ENCODE measurements at regions not wholly inside any gene's neighbourhood (a gene's known extent, or its start where the extent isn't known, plus 50 kb on each side); places are given as distances from the start of the nearest gene placed in this dataset.
A peak's percentile ranks its signal among the peaks of the same experiment; 100 is the strongest.

DNA sequence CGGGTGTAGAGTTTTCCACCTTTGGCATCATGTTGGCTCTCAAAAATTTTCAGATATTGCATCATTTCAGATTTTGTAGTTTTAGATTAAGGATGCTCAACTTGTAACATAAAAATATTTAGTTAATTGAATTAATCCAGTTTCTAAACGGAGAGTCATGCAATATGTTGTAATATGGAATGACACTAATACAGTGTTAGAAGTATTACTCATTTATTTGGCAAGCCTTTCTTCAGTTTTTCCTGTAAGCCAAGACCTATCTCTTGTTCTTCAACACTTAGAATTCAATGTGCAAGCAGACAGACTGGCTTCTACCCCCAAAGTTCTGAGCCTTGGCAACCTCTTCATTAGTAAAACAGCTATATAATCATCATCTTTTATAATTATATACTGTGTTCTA is 985.0 kb upstream of the GOT2 start:
- no peak for DNase-seq (ENCODE audit: low read depth)

- DNase-seq (ENCODE audit: low read depth), result no peak
These were observed 973.5 kb upstream of the GOT2 start for GRCh38 chr16:59707436-59708226.

GRCh38 chr16:59701963-59702930 is 968.1 kb upstream of the GOT2 start:
- no peak for DNase-seq (ENCODE audit: low read depth)

- no peak for DNase-seq (ENCODE audit: low read depth)
These were observed 965.7 kb upstream of the GOT2 start for GRCh38 chr16:59699786-59700185.

DNA sequence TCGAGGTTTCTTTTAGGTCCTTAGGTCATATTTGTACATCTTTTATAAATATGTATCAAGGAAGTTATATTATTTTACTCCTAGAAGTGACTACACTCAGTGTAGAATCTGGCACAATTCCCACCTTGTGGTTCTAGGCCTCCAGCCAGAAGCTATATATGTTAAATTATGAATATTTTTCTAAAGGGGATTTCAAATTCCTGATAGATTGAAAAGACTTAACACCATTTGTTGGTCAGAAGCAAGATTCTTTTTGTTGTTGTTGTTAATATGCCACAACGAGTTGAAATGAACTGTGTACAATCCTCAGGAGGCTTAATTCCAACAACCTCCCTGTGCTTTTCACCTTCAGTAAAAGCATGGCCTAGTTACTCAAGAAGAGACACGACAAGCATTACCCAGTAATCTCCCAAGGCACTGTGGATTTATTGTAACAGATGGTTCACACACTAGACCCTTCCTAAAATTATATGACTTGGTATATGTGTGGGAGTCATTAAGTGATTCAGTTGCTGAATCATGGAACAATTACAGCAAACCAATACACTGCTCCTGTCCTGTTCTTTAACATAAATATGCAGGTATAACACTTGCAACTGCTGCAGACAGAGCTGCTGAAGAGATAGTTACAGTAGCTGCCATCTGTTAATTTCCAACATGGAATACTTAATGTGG is 964.4 kb upstream of the GOT2 start:
- peak; percentile 10 for DNase-seq (ENCODE audit: low read depth)

DNA sequence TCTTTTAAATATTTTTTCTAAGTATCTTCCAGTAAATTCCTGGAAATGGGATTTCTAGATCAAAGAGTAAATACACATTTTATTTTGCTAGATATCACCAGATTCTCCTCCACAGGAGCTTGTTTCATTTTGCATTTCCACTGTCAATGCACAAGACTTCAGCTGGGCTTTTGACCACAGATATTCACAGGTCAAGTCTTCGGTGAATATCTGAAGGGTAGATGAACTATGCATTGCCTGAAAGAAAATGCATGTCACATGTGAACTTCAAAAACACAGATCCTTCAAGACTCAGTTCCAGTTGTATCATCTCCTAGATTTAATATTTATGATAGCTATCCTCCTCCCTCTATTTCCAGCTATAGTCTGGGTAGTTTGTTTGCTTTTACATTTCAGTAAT is 963.6 kb upstream of the GOT2 start:
- DNase-seq (ENCODE audit: low read depth), result peak; percentile 10

DNA sequence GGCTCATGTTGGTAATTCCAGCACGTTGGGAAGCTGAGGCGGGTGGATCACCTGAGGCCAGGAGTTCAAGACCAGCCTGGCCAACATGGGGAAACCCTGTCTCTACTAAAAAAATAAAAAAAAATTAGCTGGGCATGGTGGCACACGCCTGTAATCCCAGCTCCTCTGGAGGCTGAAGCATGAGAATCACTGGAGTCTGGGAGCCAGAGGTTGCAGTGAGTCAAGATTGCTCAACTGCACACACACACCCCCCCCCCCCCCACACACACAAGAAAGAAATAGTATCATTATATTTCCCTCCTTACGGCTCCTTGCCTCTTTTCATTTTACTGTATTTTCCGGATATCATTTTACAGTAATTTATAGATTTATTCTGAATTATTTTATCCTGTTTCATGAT is 963.1 kb upstream of the GOT2 start:
- DNase-seq (ENCODE audit: low read depth), result no peak

DNA sequence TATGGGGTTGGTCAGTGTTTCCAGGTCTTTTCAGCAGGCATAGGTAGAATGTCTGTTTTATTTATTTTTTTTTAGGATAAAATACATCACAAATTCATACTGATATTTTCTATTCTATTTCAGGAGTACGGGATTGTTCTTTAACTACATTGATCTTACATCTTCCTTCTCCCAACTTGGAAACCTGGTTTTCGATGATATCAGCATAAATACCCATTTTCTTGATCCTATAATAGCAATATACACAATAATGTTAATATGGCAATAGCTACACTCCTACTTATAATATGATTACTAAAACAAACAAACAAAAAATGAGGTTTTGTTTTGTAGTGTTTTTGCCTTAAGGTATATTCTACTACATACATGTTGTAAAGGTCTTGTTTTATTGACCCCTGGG is 962.4 kb upstream of the GOT2 start:
- no peak for DNase-seq (ENCODE audit: low read depth)

DNA sequence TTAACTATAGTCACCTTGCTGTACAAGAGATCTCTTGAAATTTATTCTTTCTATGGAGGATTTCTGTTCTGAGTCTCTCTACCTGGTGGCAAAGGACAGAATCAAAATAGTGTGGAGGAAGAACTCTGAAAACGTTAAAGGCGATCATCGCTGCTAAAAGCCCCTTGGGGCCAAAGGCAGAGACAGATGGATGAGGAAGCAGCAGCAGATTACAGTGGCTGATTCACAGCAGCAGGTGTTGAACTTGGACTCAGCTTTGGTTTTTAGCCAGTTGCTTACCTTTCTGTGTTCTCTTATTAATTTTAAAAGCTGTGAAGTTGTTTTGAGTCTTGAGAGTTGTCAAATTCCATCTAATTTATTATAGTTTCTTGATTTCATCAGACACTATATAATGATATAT is 956.1 kb upstream of the GOT2 start:
- DNase-seq (ENCODE audit: low read depth), result no peak

DNA sequence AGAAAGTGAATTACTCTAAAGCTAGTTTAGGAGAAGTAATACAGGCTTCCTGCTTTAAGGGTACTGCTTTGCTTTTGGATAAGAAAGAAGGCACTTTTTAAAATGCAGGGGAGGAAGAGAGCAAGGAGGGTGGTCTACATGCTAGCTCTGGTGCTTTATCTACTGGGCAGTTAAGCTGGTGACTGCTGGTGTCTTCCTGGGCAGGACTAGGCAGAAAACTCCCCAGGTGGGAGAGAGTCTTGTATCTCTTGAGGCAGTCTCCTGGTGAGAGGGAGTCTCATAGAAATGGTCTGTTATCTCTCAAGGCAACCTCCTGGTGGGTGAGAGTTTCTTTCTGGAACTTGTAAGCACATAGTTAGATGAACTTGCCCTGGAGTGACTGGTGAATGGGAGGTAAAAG is 953.9 kb upstream of the GOT2 start:
- DNase-seq (ENCODE audit: low read depth), result no peak

DNA sequence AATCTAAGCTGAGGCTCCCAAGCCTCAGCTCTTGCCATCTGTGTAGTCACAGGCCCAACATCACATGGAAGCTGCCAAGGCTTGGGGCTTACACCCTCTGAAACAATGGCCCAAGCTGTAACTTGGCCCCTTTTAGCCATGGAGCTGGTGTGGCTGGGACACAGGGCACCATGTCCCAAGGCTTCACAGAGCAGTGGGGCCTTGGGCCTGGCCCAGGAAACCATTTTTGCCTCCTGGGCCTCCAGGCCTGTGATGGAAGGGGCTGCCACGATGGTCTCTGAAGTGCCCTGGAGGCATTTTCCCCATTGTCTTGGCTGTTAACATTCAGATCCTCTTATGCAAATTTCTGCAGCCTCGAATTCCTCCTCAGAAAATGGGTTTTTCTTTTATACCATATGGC is 952.3 kb upstream of the GOT2 start:
- DNase-seq (ENCODE audit: low read depth), result no peak

DNA sequence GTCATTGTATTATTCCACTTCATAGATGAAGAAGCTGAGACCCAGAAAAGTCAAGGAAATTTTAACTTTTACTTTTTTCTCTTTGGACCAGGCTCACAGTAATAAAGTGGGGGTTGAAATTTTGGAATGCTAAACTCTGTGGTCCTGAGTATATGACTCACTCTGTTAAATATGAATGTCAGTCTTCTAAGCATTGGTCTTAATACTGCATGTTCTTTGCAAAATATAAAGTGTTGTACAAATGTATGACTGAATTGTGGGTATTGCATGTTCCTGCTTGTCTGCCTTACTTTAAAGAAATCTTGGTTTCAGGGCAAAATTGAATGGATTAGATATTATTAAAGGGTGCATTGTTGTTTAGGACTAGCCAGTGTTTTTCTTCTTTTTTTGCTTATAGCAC is 950.8 kb upstream of the GOT2 start:
- no peak for DNase-seq (ENCODE audit: low read depth)

DNA sequence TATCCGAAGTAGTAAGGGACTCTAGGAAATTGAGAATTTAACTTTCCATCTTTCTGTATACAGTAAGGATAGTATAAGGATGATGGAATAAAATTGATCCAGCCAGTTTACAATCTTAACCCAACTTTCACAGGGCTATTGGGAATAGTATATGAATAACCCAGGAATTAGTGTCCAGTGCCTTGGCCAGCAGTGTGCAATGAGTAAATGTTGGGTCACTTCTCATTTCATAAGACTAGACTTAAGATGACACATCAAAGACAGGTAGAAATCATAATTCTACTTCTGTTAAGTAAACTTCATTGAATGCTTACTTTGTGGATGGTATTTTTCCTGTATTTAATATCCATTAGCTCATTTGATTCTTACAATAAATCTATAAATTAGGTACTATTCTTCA is 949.6 kb upstream of the GOT2 start:
- no peak for DNase-seq (ENCODE audit: low read depth)

DNA sequence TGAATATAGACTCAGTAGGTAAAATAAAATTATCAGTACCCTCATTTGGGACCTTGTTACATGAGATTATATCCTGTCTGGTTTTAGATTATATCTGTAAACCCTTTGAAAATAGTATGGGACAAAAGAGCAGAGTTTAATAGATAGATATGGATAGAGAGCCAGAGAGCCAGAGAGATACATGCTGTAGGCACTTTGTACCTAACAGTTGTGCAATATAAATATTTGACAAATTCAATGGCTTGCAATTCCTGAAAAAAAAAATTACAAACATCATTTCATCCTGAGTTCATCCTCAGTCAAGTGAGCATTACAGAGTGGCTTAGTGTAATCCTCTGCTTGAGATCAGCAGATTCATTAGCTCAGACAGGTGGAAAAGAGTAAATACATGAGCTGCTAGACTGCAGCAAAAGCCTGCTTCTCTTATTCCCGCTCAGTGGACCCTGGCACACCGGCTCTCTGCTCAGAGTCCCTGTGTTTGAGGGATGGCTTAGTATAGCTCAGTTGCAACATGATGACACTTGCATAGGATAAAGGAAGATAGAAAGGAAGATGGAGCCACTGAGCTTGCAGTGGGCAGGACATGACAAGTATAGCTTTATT is 931.6 kb upstream of the GOT2 start:
- no peak for DNase-seq (ENCODE audit: low read depth)

DNA sequence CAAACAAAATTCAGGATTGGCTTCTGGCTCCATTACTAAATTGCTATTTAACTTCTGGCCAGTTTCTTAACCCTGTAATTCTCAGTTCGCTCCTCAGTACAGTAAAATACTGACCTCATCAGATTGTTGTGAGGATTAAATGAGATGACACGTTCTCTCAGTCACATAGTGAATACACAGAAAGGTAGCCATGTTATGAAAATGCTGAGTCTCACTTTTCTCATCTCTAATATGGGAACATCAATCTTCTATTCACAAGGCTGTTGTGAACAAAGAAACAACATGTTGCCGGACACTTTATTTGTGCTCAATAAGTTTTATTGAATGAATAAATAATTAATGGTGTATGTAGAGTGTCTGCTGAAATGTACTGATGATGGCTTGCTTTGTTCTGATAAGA is 924.5 kb upstream of the GOT2 start:
- DNase-seq (ENCODE audit: low read depth), result no peak

GRCh38 chr16:59655031-59655430 is 920.9 kb upstream of the GOT2 start:
- DNase-seq (ENCODE audit: low read depth), result no peak

DNA sequence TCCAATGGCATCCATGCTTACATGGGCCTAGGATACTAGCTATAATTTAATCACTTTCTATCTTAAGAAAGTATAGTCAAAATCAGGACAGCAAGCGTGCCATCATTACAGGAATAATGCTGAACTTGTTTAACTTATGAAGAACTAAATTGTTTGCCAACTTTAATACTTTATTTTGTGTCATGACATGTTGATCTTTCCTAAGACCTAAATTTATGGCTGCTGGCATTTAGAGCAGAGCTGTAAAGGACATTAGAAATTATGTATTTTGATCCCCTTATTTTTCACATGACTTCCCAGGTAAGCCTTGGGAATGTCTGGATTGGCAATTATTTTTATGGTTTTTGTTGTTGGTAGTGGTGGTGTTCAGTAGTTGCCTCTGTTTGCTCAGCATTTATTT is 920.3 kb upstream of the GOT2 start:
- no peak for DNase-seq (ENCODE audit: low read depth)

DNA sequence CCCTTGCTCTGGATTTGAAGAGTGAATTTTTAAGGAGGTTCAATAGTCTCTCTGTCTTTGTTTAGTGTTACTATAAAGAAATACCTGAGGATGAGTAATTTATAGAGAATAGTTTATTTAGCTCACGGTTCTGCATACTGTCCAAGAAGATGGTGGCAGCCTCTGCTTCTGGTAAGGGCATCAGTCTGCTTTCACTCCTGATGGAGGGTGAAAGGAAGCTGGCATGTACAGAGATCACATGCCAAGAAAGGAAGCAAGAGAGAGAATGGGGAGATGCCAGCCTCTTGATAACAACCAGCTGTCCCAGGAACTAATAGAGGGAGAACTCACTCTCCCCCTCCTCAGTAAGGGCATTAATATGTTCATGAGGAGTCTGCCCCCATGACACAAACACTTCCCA is 917.5 kb upstream of the GOT2 start:
- no peak for DNase-seq (ENCODE audit: low read depth)

- DNase-seq (ENCODE audit: low read depth), result no peak
These were observed 911.1 kb upstream of the GOT2 start for GRCh38 chr16:59645194-59645593.

DNA sequence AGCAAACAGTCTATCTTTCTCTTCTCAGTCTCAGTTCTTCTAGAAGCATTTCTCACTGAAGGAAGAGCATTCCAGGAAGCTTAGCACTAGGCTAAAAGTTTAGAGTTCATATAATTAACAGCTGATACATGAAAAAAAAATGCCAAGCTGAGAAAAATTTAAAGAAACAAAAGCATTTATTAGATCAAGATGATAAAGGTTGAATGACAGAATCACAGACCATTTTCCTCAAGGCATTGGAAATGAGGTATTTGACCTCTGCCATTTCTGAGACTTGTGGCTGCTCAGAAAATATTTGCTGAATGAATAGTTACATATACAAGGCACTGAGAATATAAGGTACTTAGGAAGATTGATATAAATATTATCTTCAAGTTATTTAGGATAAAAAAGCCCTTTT is 901.6 kb upstream of the GOT2 start:
- DNase-seq (ENCODE audit: low read depth), result peak; percentile 37

GRCh38 chr16:59634951-59635350 is 900.8 kb upstream of the GOT2 start:
- no peak for DNase-seq (ENCODE audit: low read depth)

DNA sequence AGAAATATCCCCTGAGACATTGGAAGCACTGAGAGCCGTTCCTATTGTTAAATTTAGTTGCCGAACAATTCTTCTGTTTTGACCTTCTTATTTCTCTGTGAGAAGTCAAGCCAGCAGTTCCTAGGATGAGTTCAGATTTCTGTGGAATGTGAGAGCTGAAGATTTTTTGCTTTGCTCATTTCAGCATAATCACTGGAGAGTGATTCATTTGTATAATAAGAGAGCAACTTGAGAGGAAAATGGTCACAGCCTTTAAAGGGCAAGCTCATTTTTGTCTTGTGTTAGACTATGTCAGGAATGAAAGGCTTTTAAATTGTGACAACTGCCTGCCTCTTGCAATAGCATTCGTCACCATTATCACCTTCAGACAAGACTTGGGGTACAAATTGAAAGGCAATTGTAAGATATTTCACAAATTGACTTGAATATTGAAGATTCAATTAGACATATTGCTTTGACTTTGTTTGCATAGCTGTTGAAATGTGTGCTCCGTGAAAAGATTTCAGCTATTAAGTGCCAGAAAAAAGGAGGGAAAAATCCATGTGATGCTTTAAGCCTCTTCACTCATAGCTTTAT is 900.0 kb upstream of the GOT2 start:
- peak; percentile 53 for DNase-seq (ENCODE audit: low read depth)

Measured in iris pigment epithelial cell (primary cell).